IMR-90 (cell line): ENCODE measurements at regions not wholly inside any gene's neighbourhood (a gene's known extent, or its start where the extent isn't known, plus 50 kb on each side); places are given as distances from the start of the nearest gene placed in this dataset.
A peak's percentile ranks its signal among the peaks of the same experiment; 100 is the strongest.

ENCODE experiments used
- ATAC-seq: fragments of 200-7000 bp; cut with Tn5 transposase; 2 replicates; pipeline ENCODE4 v1.9.1; 2020; ENCODE audit warnings: low read depth, mild to moderate bottlenecking, moderate library complexity
- BruUV-seq: library from RNA; stranded (reverse); fragments of 400-500 nt; replicated peaks from 2 replicates; lab custom pipeline; 2021; lab: Mats Ljungman, UMichigan
- CTCF ChIA-PET: fragments of 300-600 bp; formaldehyde crosslinking; extraction: SDS; loops from one replicate; lab custom pipeline; 2021; ENCODE audit warnings: antibody characterized with exemption; lab: Yijun Ruan, JAX
- POLR2A ChIA-PET: fragments of 300-600 bp; sonication (Branson Sonifier 250); formaldehyde crosslinking; loops from one replicate; lab custom pipeline; 2022; ENCODE audit warnings: antibody characterized with exemption; ENCODE audit not compliant: unreplicated experiment; lab: Charles Lee
- DNase-seq: peaks from one replicate; pipeline ENCODE4 v3.0.0; 2013
- H2AFZ ChIP-seq: replicated peaks from 2 replicates; pipeline ENCODE3; 2013; ENCODE audit warnings: low read length, mild to moderate bottlenecking; ENCODE audit not compliant: poor library complexity
- H2AK5ac ChIP-seq: 2 replicates; pipeline ENCODE4 v1.6.1; 2013; ENCODE audit warnings: low read depth, low read length, inconsistent platforms
- H2AK9ac ChIP-seq: replicated peaks from 2 replicates; pipeline ENCODE3; 2013; ENCODE audit warnings: mild to moderate bottlenecking, low read depth, low read length, moderate library complexity; ENCODE audit not compliant: poor library complexity
- H2BK120ac ChIP-seq: 2 replicates; pipeline ENCODE4 v1.6.1; 2013; ENCODE audit warnings: low read depth, low read length, inconsistent platforms
- H2BK15ac ChIP-seq: 3 replicates; pipeline ENCODE4 v1.6.1; 2013; ENCODE audit warnings: low read depth, low read length, inconsistent platforms
- H2BK20ac ChIP-seq: 2 replicates; pipeline ENCODE4 v1.6.1; 2013; ENCODE audit warnings: low read depth, mild to moderate bottlenecking, inconsistent platforms, low read length, moderate library complexity
- H2BK5ac ChIP-seq: 2 replicates; pipeline ENCODE4 v1.6.1; 2013; ENCODE audit warnings: mild to moderate bottlenecking, low read depth, low read length, inconsistent platforms; ENCODE audit not compliant: poor library complexity, severe bottlenecking
- H3K14ac ChIP-seq: replicated peaks from 2 replicates; pipeline ENCODE4 v1.6.1; 2013; ENCODE audit warnings: low read depth, low read length, inconsistent platforms
- H3K18ac ChIP-seq: 2 replicates; pipeline ENCODE4 v1.6.1; 2013; ENCODE audit warnings: low read depth, low read length, control low read depth
- H3K23ac ChIP-seq: 2 replicates; pipeline ENCODE4 v1.6.1; 2013; ENCODE audit warnings: low read depth, low read length, inconsistent platforms
- H3K27ac ChIP-seq: 2 replicates; pipeline ENCODE4 v1.5.1; 2013; ENCODE audit warnings: mild to moderate bottlenecking, control low read depth, low read length; ENCODE audit not compliant: insufficient read depth
- H3K27me3 ChIP-seq: 2 replicates; pipeline ENCODE4 v1.6.1; 2013; ENCODE audit warnings: low read length; ENCODE audit not compliant: control insufficient read depth, insufficient read depth
- H3K36me3 ChIP-seq: 2 replicates; pipeline ENCODE4 v1.6.1; 2013; ENCODE audit warnings: low read length, mixed read lengths; ENCODE audit not compliant: control insufficient read depth, insufficient read depth
- H3K4ac ChIP-seq: 2 replicates; pipeline ENCODE4 v1.6.1; 2013; ENCODE audit warnings: low read depth, low read length, inconsistent platforms
- H3K4me1 ChIP-seq: 2 replicates; pipeline ENCODE4 v1.6.1; 2013; ENCODE audit warnings: low read length, mixed read lengths; ENCODE audit not compliant: control insufficient read depth, insufficient read depth
- H3K4me2 ChIP-seq: 2 replicates; pipeline ENCODE4 v1.6.1; 2013; ENCODE audit warnings: low read depth, mild to moderate bottlenecking, control low read depth, low read length, moderate library complexity
- H3K4me3 ChIP-seq: 2 replicates; pipeline ENCODE4 v1.5.1; 2013; ENCODE audit warnings: low read depth, mild to moderate bottlenecking, control low read depth, low read length, moderate library complexity; ENCODE audit not compliant: insufficient read depth
- H3K56ac ChIP-seq: 2 replicates; pipeline ENCODE4 v1.6.1; 2013; ENCODE audit warnings: low read length, inconsistent platforms; ENCODE audit not compliant: insufficient read depth; ENCODE audit errors: extremely low read depth
- H3K79me1 ChIP-seq, 2 experiments: 2 replicates each; pipeline ENCODE4 v1.6.1; 2013; ENCODE audit warnings: low read length in 2 of 2, inconsistent platforms in 1 of 2, low read depth in 1 of 2
- H3K9ac ChIP-seq: 2 replicates; pipeline ENCODE4 v1.6.1; 2013; ENCODE audit warnings: low read depth, low read length, control low read depth
- H3K9me1 ChIP-seq: 2 replicates; pipeline ENCODE4 v1.6.1; 2013; ENCODE audit warnings: low read length, inconsistent platforms; ENCODE audit not compliant: insufficient read depth
- H3K9me3 ChIP-seq: 2 replicates; pipeline ENCODE4 v1.6.1; 2013; ENCODE audit warnings: low read length; ENCODE audit not compliant: control insufficient read depth, insufficient read depth
- H4K20me1 ChIP-seq: 2 replicates; pipeline ENCODE4 v1.6.1; 2013; ENCODE audit warnings: low read length, inconsistent platforms; ENCODE audit not compliant: insufficient read depth
- H4K5ac ChIP-seq: 2 replicates; pipeline ENCODE4 v1.6.1; 2013; ENCODE audit warnings: mild to moderate bottlenecking, low read depth, low read length, control low read depth
- H4K8ac ChIP-seq, 2 experiments: 2 replicates each; pipeline ENCODE4 v1.6.1; 2013; ENCODE audit warnings: low read depth in 2 of 2, low read length in 2 of 2, control low read depth in 1 of 2, inconsistent platforms in 1 of 2
- H4K91ac ChIP-seq: 2 replicates; pipeline ENCODE4 v1.6.1; 2013; ENCODE audit warnings: low read depth, low read length, inconsistent platforms; ENCODE audit not compliant: insufficient read depth
- BHLHE40 ChIP-seq: fragments of 150-350 bp; IDR thresholded peaks from 2 replicates; pipeline ENCODE4 v1.6.1; 2016; ENCODE audit warnings: mild to moderate bottlenecking, low read depth, low read length
- CEBPB ChIP-seq: IDR thresholded peaks from 2 replicates; pipeline ENCODE4 v1.6.1; 2012; ENCODE audit warnings: low read depth, low read length, improper control_type of control experiment
- CHD1 ChIP-seq: IDR thresholded peaks from 2 replicates; pipeline ENCODE4 v1.6.1; 2012; ENCODE audit warnings: low read depth, low read length, improper control_type of control experiment
- MXI1 ChIP-seq: IDR thresholded peaks from 2 replicates; pipeline ENCODE4 v1.6.1; 2012; ENCODE audit warnings: low read depth, mild to moderate bottlenecking, low read length, moderate library complexity, borderline replicate concordance
- NFE2L2 ChIP-seq: fragments of 150-350 bp; IDR thresholded peaks from 2 replicates; pipeline ENCODE4 v1.6.1; 2016; ENCODE audit warnings: low read depth, mild to moderate bottlenecking, low read length
- POLR2A ChIP-seq: IDR thresholded peaks from 2 replicates; pipeline ENCODE4 v1.6.1; 2012; ENCODE audit warnings: mild to moderate bottlenecking, low read depth, low read length
- SMC3 ChIP-seq: fragments of 150-350 bp; IDR thresholded peaks from 2 replicates; pipeline ENCODE4 v1.6.1; 2016; ENCODE audit warnings: low read depth, mild to moderate bottlenecking, antibody characterized with exemption, low read length, moderate library complexity
- WGBS, 2 experiments: methylation state at CpG; one replicate each; pipeline versions ENCODE4 v1.1.5 to v1.1.7; 2013; ENCODE audit warnings: missing lambda C conversion rate in 2 of 2; ENCODE audit not compliant: insufficient read length in 1 of 2; ENCODE audit errors: extremely low coverage in 2 of 2; 5-methylcytosine and 5-hydroxymethylcytosine counted together
- dilution Hi-C: fragments of 300-500 bp; cut with HindIII; formaldehyde crosslinking; loops from one replicate; pipeline ENCODE4 v1.14.3; 2018; ENCODE audit warnings: low sequenced_read_pairs; ENCODE audit not compliant: unreplicated experiment
- in situ Hi-C: fragments of 300-500 bp; cut with MboI; formaldehyde crosslinking; loops from 3 replicates; pipeline ENCODE4 v1.14.3; 2019; ENCODE audit warnings: low sequenced_read_pairs, inconsistent platforms, mixed read lengths
- intact Hi-C: fragments of 100-400 bp; cut with micrococcal nuclease; formaldehyde crosslinking; loops from 2 replicates; pipeline ENCODE4 v1.10.0; 2022
- TF ChIP-seq, protein P1 (sequence below): conservative IDR thresholded peaks from 2 replicates; pipeline ENCODE4 v1.5.1; 2012; ENCODE audit warnings: mild to moderate bottlenecking, low read depth, low read length, improper control_type of control experiment
- TF ChIP-seq, protein P2 (sequence below): fragments of 150-350 bp; IDR thresholded peaks from 2 replicates; pipeline ENCODE4 v1.6.1; 2017; ENCODE audit warnings: mild to moderate bottlenecking, antibody characterized with exemption, low read length, low read depth
- TF ChIP-seq, protein P3 (sequence below): fragments of 150-350 bp; IDR thresholded peaks from 2 replicates; pipeline ENCODE4 v1.6.1; 2016; ENCODE audit warnings: low read depth, mild to moderate bottlenecking, low read length, moderate library complexity, borderline replicate concordance

DNA sequence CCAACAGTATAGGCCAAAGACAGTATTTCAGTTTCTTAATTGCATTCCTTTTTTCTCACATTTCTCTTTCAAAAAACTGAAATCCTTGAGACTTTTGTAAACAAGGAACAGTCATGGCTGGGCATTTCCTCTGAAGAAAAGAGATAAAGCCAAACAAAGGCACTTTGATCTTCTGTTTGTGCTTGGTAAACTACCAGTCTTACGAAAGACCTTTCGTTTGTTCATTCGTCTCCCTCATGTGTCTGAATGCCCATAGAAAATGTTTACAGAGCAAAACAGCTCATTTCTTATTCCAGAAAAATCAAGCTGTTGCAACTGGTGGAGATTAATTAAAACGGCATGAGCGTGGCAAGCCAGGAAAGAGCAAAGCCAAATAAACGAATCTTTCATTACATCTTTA, 178.0 kb downstream of the GASK1B start:
- in situ Hi-C loops = loop anchor here (5.0 to 25.0 kb wide), 3 partner anchors 172 to 1508 kb away; no protein-coding TSS in a partner anchor
- H3K14ac ChIP-seq = no peak overlapping the region
- H3K36me3 ChIP-seq = no peaks in the 10 kb centered on the region
- H3K23ac ChIP-seq = no peak overlapping the region
- H2AK9ac ChIP-seq = no peak overlapping the region
- H2BK5ac ChIP-seq = peak overlapping the region; percentile 67
- no peak overlapping the region for H2BK15ac ChIP-seq
- no peak overlapping the region for H4K91ac ChIP-seq
- no peak overlapping the region for H4K8ac ChIP-seq
- ATAC-seq (no peak; the same call in 1 of the 2 replicates), DNase-seq (no peak)
- no peak overlapping the region for H3K4ac ChIP-seq
- H4K20me1 ChIP-seq = no peaks in the 10 kb centered on the region
- no peak overlapping the region; the same call in 1 of the 2 replicates for H3K4me3 ChIP-seq
- CTCF ChIA-PET = interaction anchor here (1.0 kb wide), 1 partner anchor 177 kb away, joined by 3 read pairs; no protein-coding TSS in a partner anchor
- peak overlapping the region; percentile 0; the same call in 1 of the 2 replicates for H2BK20ac ChIP-seq
- peak overlapping the region; percentile 95; the same call in 1 of the 2 replicates for H3K18ac ChIP-seq
- H3K4me1 ChIP-seq = peaks cover 6% of the 10 kb centered on the region
- no CpG with 5 or more reads among the region's 6 CpGs for WGBS, 2 experiments
- H4K5ac ChIP-seq = peak overlapping the region; percentile 82; the same call in 1 of the 2 replicates
- intact Hi-C loops = loop anchor here (2.0 to 5.0 kb wide), 2 partner anchors 48 to 632 kb away; no protein-coding TSS in a partner anchor
- no peaks in the 10 kb centered on the region for H3K9me1 ChIP-seq
- H3K4me2 ChIP-seq = peak overlapping the region; percentile 57
- peak overlapping the region; percentile 16; the same call in 1 of the 2 replicates for H3K27ac ChIP-seq
- BruUV-seq = no TSS peak
- no peak overlapping the region for H3K56ac ChIP-seq
- H2AK5ac ChIP-seq = no peak overlapping the region
- POLR2A ChIA-PET = no interaction called here
- H3K79me1 ChIP-seq = no peaks in the 10 kb centered on the region
- no peaks in the 10 kb centered on the region for H3K9me3 ChIP-seq
- peak overlapping the region; percentile 70; the same call in 1 of the 2 replicates for H2BK120ac ChIP-seq
- TF ChIP-seq NFE2L2 (no peak), SMC3 (no peak), CHD1 (no peak), CEBPB (no peak), POLR2A (no peak), BHLHE40 (no peak), MXI1 (no peak)
- TF ChIP-seq, protein P1, sequence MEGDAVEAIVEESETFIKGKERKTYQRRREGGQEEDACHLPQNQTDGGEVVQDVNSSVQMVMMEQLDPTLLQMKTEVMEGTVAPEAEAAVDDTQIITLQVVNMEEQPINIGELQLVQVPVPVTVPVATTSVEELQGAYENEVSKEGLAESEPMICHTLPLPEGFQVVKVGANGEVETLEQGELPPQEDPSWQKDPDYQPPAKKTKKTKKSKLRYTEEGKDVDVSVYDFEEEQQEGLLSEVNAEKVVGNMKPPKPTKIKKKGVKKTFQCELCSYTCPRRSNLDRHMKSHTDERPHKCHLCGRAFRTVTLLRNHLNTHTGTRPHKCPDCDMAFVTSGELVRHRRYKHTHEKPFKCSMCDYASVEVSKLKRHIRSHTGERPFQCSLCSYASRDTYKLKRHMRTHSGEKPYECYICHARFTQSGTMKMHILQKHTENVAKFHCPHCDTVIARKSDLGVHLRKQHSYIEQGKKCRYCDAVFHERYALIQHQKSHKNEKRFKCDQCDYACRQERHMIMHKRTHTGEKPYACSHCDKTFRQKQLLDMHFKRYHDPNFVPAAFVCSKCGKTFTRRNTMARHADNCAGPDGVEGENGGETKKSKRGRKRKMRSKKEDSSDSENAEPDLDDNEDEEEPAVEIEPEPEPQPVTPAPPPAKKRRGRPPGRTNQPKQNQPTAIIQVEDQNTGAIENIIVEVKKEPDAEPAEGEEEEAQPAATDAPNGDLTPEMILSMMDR = no peak
- TF ChIP-seq, protein P2, sequence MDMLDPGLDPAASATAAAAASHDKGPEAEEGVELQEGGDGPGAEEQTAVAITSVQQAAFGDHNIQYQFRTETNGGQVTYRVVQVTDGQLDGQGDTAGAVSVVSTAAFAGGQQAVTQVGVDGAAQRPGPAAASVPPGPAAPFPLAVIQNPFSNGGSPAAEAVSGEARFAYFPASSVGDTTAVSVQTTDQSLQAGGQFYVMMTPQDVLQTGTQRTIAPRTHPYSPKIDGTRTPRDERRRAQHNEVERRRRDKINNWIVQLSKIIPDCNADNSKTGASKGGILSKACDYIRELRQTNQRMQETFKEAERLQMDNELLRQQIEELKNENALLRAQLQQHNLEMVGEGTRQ = no peak
- TF ChIP-seq, protein P3, sequence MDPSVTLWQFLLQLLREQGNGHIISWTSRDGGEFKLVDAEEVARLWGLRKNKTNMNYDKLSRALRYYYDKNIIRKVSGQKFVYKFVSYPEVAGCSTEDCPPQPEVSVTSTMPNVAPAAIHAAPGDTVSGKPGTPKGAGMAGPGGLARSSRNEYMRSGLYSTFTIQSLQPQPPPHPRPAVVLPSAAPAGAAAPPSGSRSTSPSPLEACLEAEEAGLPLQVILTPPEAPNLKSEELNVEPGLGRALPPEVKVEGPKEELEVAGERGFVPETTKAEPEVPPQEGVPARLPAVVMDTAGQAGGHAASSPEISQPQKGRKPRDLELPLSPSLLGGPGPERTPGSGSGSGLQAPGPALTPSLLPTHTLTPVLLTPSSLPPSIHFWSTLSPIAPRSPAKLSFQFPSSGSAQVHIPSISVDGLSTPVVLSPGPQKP = no peak
- no peak overlapping the region; the same call in 1 of the 2 replicates for H3K9ac ChIP-seq
- dilution Hi-C loops = no loop called here
- H2AFZ ChIP-seq = no peak overlapping the region
- no peaks in the 10 kb centered on the region; the same call in 1 of the 2 replicates for H3K27me3 ChIP-seq
